WI38 (cell line): ENCODE measurements at regions not wholly inside any gene's neighbourhood (a gene's known extent, or its start where the extent isn't known, plus 50 kb on each side); places are given as distances from the start of the nearest gene placed in this dataset.

Experiments used
- H3K4me3 ChIP-seq: 2 replicates; pipeline ENCODE4 v1.5.1; 2011; ENCODE audit warnings: low read depth, mild to moderate bottlenecking, control low read depth, low read length
- TF ChIP-seq, protein P1 (sequence below): IDR thresholded peaks from 2 replicates; pipeline ENCODE4 v1.5.1; 2012; ENCODE audit warnings: low read depth, mild to moderate bottlenecking, control low read depth, low read length

DNA sequence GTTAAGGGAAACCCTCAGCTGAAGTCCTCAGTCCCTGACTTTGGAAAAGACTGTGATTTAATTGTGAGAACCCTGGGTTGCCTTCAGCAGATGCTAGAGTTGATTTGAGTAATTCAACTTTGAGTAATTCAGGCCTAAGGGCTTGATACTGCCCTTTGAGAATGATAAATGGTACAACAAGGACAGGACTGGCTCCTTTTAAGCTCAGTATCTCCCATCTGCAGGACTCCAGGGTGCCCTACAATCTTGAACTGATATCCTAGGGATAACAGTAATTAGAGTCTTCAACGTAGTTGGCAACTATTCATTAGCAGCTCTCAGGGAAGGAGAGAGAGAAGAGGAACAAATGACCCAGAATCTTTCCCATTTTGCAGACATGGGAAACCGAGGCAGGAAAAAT lies 186.4 kb downstream of the GATA3 start:
- no peak overlapping the region for H3K4me3 ChIP-seq
- TF ChIP-seq, protein P1, sequence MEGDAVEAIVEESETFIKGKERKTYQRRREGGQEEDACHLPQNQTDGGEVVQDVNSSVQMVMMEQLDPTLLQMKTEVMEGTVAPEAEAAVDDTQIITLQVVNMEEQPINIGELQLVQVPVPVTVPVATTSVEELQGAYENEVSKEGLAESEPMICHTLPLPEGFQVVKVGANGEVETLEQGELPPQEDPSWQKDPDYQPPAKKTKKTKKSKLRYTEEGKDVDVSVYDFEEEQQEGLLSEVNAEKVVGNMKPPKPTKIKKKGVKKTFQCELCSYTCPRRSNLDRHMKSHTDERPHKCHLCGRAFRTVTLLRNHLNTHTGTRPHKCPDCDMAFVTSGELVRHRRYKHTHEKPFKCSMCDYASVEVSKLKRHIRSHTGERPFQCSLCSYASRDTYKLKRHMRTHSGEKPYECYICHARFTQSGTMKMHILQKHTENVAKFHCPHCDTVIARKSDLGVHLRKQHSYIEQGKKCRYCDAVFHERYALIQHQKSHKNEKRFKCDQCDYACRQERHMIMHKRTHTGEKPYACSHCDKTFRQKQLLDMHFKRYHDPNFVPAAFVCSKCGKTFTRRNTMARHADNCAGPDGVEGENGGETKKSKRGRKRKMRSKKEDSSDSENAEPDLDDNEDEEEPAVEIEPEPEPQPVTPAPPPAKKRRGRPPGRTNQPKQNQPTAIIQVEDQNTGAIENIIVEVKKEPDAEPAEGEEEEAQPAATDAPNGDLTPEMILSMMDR = no peak

DNA sequence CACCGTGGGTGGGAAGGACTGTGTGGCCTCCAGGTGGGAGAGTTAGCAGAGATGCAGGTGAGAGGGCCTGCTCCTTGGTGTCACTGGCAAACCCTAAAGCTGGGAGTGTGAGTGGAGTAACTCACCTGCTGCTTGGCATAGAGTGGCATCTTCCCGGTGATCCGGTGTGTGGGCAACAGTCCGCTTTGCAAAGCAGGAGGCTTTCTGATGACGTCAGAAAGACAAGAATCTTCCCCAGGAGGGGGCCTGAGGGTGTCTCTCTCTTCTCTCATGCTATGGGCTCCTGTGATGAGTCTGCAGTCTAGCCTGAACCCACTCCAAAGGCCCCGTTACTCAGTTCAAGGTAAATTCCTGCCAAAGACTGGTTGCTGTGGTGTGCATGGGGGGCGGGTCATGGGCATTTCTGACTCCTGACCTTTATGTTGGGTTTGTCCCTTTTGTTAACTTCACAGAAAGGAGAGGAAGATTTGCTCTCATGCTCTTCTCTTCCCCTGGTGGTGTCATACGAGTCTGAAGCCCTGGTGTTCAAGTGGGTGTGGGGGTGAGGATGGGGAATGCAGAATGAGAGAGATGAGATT lies 187.9 kb downstream of the GATA3 start:
- TF ChIP-seq, protein P1 = no peak
- H3K4me3 ChIP-seq = no peak overlapping the region

DNA sequence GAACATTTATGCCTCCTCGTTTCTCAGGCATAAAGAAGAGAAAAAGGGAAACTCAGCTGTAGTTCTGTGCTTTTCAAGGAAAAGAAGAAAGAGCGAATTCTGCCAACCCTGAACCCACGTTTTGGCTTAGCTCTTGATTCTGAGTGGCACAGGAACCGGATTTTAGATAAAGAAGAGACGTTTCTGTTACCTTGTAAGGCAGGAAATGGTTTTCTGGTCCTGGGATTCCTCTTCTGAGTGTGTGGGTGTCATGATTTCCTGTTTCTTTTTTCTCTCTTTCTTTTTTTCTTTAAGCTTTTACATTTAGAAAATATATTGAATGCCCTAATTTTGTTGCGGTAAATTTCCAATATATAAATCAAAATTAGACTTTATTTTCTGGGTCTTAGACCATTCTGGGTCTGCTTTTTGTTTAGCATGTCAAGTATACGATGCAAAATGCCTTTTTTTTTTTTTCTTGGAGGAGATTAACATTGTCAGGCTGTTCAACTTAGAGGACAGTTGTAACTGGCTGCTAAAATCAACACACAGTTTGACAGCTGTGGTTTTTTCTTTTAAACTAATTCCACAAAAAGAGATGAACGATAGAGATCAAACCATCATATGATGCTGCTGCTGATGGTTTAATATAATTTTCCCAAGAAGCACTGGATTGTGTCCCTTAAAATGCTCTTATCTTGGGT lies 190.8 kb downstream of the GATA3 start:
- TF ChIP-seq, protein P1 = no peak
- H3K4me3 ChIP-seq = no peak overlapping the region

DNA sequence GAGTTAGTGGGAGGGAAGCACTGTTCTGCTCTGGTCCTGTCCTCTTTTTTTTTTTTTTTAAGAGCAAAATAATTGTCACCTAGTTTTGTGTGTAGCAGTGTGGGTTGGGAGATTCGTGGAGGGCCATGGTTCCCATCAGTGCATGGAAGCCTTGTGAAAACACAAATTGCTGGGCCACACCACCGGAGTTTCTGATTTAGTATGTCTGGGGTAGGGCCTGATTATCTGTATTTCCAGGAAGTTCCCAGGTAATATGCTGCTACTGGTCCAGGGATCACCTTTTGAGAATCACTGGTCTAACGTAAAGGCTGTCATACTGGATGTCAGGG lies 191.3 kb downstream of the GATA3 start:
- TF ChIP-seq, protein P1 = no peak
- no peak overlapping the region for H3K4me3 ChIP-seq

DNA sequence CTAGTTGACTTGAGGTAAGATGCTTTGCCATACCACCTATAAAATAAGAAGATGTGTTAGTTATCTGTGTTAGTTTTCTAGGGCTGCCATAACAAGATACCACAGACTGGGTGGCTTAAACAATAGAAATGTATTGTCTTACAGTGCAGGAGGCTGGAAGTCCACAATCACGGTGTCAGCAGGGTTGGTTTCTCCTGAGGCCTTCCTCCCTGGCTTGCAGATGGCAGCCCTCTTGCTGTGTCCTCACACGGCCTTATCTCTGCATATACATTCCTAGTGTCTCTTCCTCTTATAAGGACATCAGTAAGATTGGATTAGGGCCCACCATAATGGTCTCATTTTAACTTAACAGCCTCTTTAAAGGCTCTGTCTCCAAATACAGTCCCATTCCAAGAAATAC lies 192.1 kb downstream of the GATA3 start:
- no peak overlapping the region for H3K4me3 ChIP-seq
- TF ChIP-seq, protein P1 = no peak

DNA sequence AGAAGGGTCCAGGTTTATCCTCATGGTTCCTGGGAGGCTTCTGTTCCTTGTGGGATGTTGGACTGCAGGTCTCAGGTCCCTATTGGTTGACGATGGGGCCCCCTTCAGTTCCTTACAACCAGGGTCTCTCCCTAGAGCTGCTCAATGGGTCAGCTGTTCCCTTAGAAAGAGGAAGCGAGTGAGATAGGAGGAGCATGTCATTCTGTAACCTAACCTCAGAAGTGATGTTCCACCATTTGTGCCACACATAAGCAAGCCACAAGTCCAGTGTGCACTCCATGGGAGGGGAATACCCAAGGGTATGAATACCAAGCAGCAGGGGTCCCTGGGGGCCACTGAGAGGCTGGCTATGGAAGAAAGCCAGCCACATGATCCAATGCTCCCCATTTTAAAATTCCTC lies 192.7 kb downstream of the GATA3 start:
- no peak overlapping the region for H3K4me3 ChIP-seq
- TF ChIP-seq, protein P1 = no peak

DNA sequence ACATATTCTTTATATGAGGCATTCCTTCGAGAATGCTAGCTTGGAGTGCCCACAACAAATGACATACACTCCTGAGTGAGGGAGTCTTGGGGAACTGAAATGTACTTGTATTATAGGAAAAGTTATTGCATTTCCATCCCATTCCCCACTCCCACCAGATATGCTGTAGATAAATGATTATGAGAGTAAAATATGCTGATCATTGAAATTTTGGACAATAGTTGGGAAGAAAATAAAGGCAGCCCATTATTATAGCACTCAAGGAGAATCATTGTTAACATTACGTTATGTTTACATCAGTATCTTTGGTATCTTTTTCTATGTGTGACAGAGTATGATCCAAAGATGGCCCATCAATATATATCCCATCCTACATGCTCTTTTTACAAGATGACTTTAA lies 194.4 kb downstream of the GATA3 start:
- H3K4me3 ChIP-seq = no peak overlapping the region
- TF ChIP-seq, protein P1 = no peak
